H9 (cell line): ENCODE measurements at regions not wholly inside any gene's neighbourhood (a gene's known extent, or its start where the extent isn't known, plus 50 kb on each side); places are given as distances from the start of the nearest gene placed in this dataset.

Experiments
- DNase-seq: peaks from one replicate; pipeline ENCODE4 v3.0.0-alpha.2; 2017
- H2AFZ ChIP-seq: one replicate; pipeline ENCODE4 v1.6.1; 2013; ENCODE audit warnings: mild to moderate bottlenecking, low read length, control low read depth, moderate library complexity
- H2AK5ac ChIP-seq: 2 replicates; pipeline ENCODE4 v1.6.1; 2013; ENCODE audit warnings: low read length, control low read depth, mixed read lengths; ENCODE audit not compliant: insufficient read length
- H2BK120ac ChIP-seq: one replicate; pipeline ENCODE4 v1.6.1; 2013; ENCODE audit warnings: low read depth, mild to moderate bottlenecking, low read length, control low read depth, inconsistent platforms; ENCODE audit not compliant: poor library complexity, severe bottlenecking
- H2BK12ac ChIP-seq: 2 replicates; pipeline ENCODE4 v1.6.1; 2013; ENCODE audit warnings: low read length, control low read depth, mixed read lengths, low read depth; ENCODE audit not compliant: insufficient read length
- H2BK15ac ChIP-seq: 2 replicates; pipeline ENCODE4 v1.6.1; 2013; ENCODE audit warnings: low read depth, low read length, control low read depth
- H2BK20ac ChIP-seq: one replicate; pipeline ENCODE4 v1.6.1; 2013; ENCODE audit warnings: low read depth, mild to moderate bottlenecking, low read length, control low read depth, inconsistent platforms; ENCODE audit not compliant: poor library complexity, severe bottlenecking
- H2BK5ac ChIP-seq: 2 replicates; pipeline ENCODE4 v1.6.1; 2013; ENCODE audit warnings: low read length, control low read depth, mixed read lengths; ENCODE audit not compliant: insufficient read length
- H3K14ac ChIP-seq: 2 replicates; pipeline ENCODE4 v1.6.1; 2013; ENCODE audit warnings: low read length, control low read depth; ENCODE audit not compliant: insufficient read depth
- H3K18ac ChIP-seq: 2 replicates; pipeline ENCODE4 v1.6.1; 2013; ENCODE audit warnings: low read depth, mild to moderate bottlenecking, mixed read lengths, low read length, control low read depth; ENCODE audit not compliant: insufficient read length
- H3K23ac ChIP-seq: 2 replicates; pipeline ENCODE4 v1.6.1; 2013; ENCODE audit warnings: low read length, control low read depth, mixed read lengths, low read depth; ENCODE audit not compliant: insufficient read length
- H3K23me2 ChIP-seq: 2 replicates; pipeline ENCODE4 v1.6.1; 2013; ENCODE audit warnings: low read depth, mild to moderate bottlenecking, mixed read lengths, low read length, control low read depth; ENCODE audit not compliant: insufficient read length, poor library complexity, severe bottlenecking
- H3K27ac ChIP-seq: 2 replicates; pipeline ENCODE4 v1.5.1; 2013; ENCODE audit warnings: low read length, control low read depth, mixed read lengths, low read depth; ENCODE audit not compliant: insufficient read length
- H3K27me3 ChIP-seq: 2 replicates; pipeline ENCODE4 v1.6.1; 2013; ENCODE audit warnings: low read length, control low read depth, inconsistent platforms; ENCODE audit not compliant: insufficient read depth
- H3K4ac ChIP-seq: 2 replicates; pipeline ENCODE4 v1.6.1; 2013; ENCODE audit warnings: low read depth, mild to moderate bottlenecking, control low read depth, inconsistent platforms, low read length, moderate library complexity
- H3K4me1 ChIP-seq: 2 replicates; pipeline ENCODE4 v1.6.1; 2013; ENCODE audit warnings: low read length, control low read depth, inconsistent platforms; ENCODE audit not compliant: insufficient read depth
- H3K4me2 ChIP-seq: 2 replicates; pipeline ENCODE4 v1.6.1; 2013; ENCODE audit warnings: low read length, control low read depth, mixed read lengths; ENCODE audit not compliant: insufficient read length, insufficient read depth
- H3K56ac ChIP-seq: 2 replicates; pipeline ENCODE4 v1.6.1; 2013; ENCODE audit warnings: low read depth, mild to moderate bottlenecking, mixed read lengths, low read length, control low read depth; ENCODE audit not compliant: insufficient read length
- H3K79me1 ChIP-seq: 2 replicates; pipeline ENCODE4 v1.6.1; 2013; ENCODE audit warnings: low read depth, mild to moderate bottlenecking, moderate library complexity, low read length, control low read depth, inconsistent platforms; ENCODE audit not compliant: insufficient read depth, poor library complexity, severe bottlenecking
- H3K79me2 ChIP-seq: 2 replicates; pipeline ENCODE4 v1.6.1; 2013; ENCODE audit warnings: low read length, control low read depth, inconsistent platforms; ENCODE audit not compliant: insufficient read depth
- H3K9ac ChIP-seq: 2 replicates; pipeline ENCODE4 v1.6.1; 2013; ENCODE audit warnings: low read length, control low read depth, mixed read lengths; ENCODE audit not compliant: insufficient read length; ENCODE audit errors: extremely low read depth
- H3K9me3 ChIP-seq: one replicate; pipeline ENCODE4 v1.6.1; 2013; ENCODE audit warnings: low read depth, low read length, inconsistent platforms; ENCODE audit not compliant: control insufficient read depth
- H3T11ph ChIP-seq: one replicate; pipeline ENCODE4 v1.6.1; 2013; ENCODE audit warnings: mild to moderate bottlenecking, low read length, control low read depth, inconsistent platforms
- H4K20me1 ChIP-seq: one replicate; pipeline ENCODE4 v1.6.1; 2013; ENCODE audit not compliant: control insufficient read depth, insufficient read length, insufficient read depth
- H4K5ac ChIP-seq: 2 replicates; pipeline ENCODE4 v1.6.1; 2013; ENCODE audit warnings: low read depth, mild to moderate bottlenecking, mixed read lengths, low read length, control low read depth; ENCODE audit not compliant: insufficient read length
- H4K8ac ChIP-seq: replicated peaks from 2 replicates; pipeline ENCODE4 v1.6.1; 2013; ENCODE audit warnings: low read length, control low read depth, mixed read lengths, low read depth; ENCODE audit not compliant: insufficient read length
- H4K91ac ChIP-seq: 2 replicates; pipeline ENCODE4 v1.6.1; 2013; ENCODE audit warnings: low read depth, mild to moderate bottlenecking, moderate library complexity, mixed read lengths, low read length, control low read depth; ENCODE audit not compliant: insufficient read length
- H3K27ac Mint-ChIP-seq, 3 experiments: 2 replicates in 2 of 3; 3 replicates in 1 of 3; pipeline ENCODE4 v1.8.0; 2020 to 2021; ENCODE audit warnings: mixed read lengths in 3 of 3, mild to moderate bottlenecking in 1 of 3, moderate library complexity in 1 of 3
- H3K27me3 Mint-ChIP-seq: 2 replicates; pipeline ENCODE4 v1.8.0; 2021; ENCODE audit warnings: low read depth, mild to moderate bottlenecking, moderate library complexity, mixed read lengths
- H3K36me3 Mint-ChIP-seq, 3 experiments: 2 replicates in 2 of 3; 3 replicates in 1 of 3; pipeline ENCODE4 v1.8.0; 2020 to 2021; ENCODE audit warnings: low read depth in 3 of 3, mixed read lengths in 3 of 3; ENCODE audit not compliant: insufficient read depth in 1 of 3
- H3K4me1 Mint-ChIP-seq, 2 experiments: 2 replicates each; pipeline ENCODE4 v1.8.0; 2020; ENCODE audit warnings: mixed read lengths in 2 of 2
- H3K4me3 Mint-ChIP-seq, 2 experiments: 2 replicates in 1 of 2; 3 replicates in 1 of 2; pipeline ENCODE4 v1.8.0; 2020 to 2021; ENCODE audit warnings: mild to moderate bottlenecking in 2 of 2, mixed read lengths in 2 of 2, moderate library complexity in 1 of 2
- H3K9me3 Mint-ChIP-seq, 2 experiments: 2 replicates in 1 of 2; 3 replicates in 1 of 2; pipeline ENCODE4 v1.8.0; 2020; ENCODE audit warnings: mild to moderate bottlenecking in 2 of 2, mixed read lengths in 2 of 2, moderate library complexity in 1 of 2
- CTCF ChIP-seq: fragments of 200-600 bp; sonication (generic); conservative IDR thresholded peaks from 3 replicates; pipeline ENCODE4 v1.8.0; 2021; ENCODE audit warnings: antibody characterized with exemption, mild to moderate bottlenecking
- WGBS: extraction: QIAGEN DNeasy Blood & Tissue Kit; methylation state at CpG from one replicate; pipeline ENCODE4 v1.1.7; 2013; ENCODE audit warnings: missing lambda C conversion rate, low lambda C conversion rate, mixed read lengths; ENCODE audit not compliant: insufficient read length; ENCODE audit errors: extremely low coverage; 5-methylcytosine and 5-hydroxymethylcytosine counted together

- H3K79me1 ChIP-seq = no peaks in the 10 kb centered on the region
- no peak overlapping the region for H2BK5ac ChIP-seq
- no peak overlapping the region for H4K91ac ChIP-seq
- WGBS = no CpG with 5 or more reads among the region's 1 CpG
- Mint-ChIP-seq H3K9me3 (no peaks in the 10 kb centered on the region; a peak in 1 of 5 replicates), H3K27me3 (no peaks in the 10 kb centered on the region; the same call in 1 of the 2 replicates), H3K27ac (no peak overlapping the region), H3K36me3 (no peaks in the 10 kb centered on the region), H3K4me1 (peaks cover 2 to 6% of the 10 kb centered on the region in 2 experiments; a peak in 1 of 4 replicates), H3K4me3 (no peak overlapping the region)
- H3K23ac ChIP-seq = no peak overlapping the region
- no peak overlapping the region for H4K5ac ChIP-seq
- H2BK15ac ChIP-seq = no peak overlapping the region
- no peak overlapping the region for H3T11ph ChIP-seq
- no peak overlapping the region for H3K9ac ChIP-seq
- H3K4me1 ChIP-seq = no peaks in the 10 kb centered on the region
- H2BK120ac ChIP-seq = no peak overlapping the region
- no peak overlapping the region for H3K14ac ChIP-seq
- no peak overlapping the region for H3K18ac ChIP-seq
- H2BK12ac ChIP-seq = no peak overlapping the region
- H2BK20ac ChIP-seq = no peak overlapping the region
- no peaks in the 10 kb centered on the region for H3K79me2 ChIP-seq
- H3K27ac ChIP-seq = no peak overlapping the region
- DNase-seq = no peak
- no peak overlapping the region for H2AFZ ChIP-seq
- no peak overlapping the region for H2AK5ac ChIP-seq
- no peak overlapping the region for H4K8ac ChIP-seq
- no peaks in the 10 kb centered on the region for H3K9me3 ChIP-seq
- H3K4ac ChIP-seq = no peak overlapping the region
- no peaks in the 10 kb centered on the region for H4K20me1 ChIP-seq
- no peaks in the 10 kb centered on the region for H3K23me2 ChIP-seq
- H3K27me3 ChIP-seq = no peaks in the 10 kb centered on the region
- H3K4me2 ChIP-seq = no peak overlapping the region
- no peak for TF ChIP-seq CTCF
- no peak overlapping the region for H3K56ac ChIP-seq
These were observed 293.7 kb downstream of the BCL11A start for GRCh38 chr2:60259781-60260180.
